HG02588 (cell line): ENCODE measurements at regions not wholly inside any gene's neighbourhood (a gene's known extent, or its start where the extent isn't known, plus 50 kb on each side); places are given as distances from the start of the nearest gene placed in this dataset.
"Not testable (repeated sequence)": the region's sequence is repeated elsewhere in the genome, so short reads cannot be mapped to it uniquely, and the experiment has no call there.

Experiments
- ATAC-seq: cut with Tn5 transposase; IDR thresholded peaks from one replicate; pipeline ENCODE4 v1.9.1; 2021; ENCODE audit warnings: mild to moderate bottlenecking, moderate library complexity; ENCODE audit not compliant: unreplicated experiment

- ATAC-seq = no peak
Observed at GRCh38 chr9:126165755-126166154, 160.9 kb upstream of the MVB12B start.

GRCh38 chr9:126166291-126166690 lies 160.3 kb upstream of the MVB12B start:
- no peak for ATAC-seq

DNA sequence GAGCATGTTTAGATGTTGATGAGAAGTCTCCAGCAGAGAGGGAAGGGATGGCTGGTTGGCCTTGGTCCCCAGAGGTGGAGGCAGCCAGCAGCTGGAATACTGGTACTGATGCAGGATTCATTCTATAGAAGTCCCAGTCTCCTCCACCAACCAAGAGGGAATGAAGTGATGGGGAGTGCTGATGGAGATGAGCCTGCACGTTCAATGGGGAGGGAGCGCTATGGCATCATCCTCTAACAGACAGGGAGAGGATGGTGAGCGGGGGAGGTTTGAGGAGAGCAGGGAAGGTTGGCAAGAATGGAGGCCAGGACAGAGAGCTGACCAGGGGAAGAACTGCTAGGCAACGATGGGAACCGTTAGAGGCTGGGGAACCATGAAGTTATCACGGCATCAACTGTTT lies 159.8 kb upstream of the MVB12B start:
- no peak for ATAC-seq

DNA sequence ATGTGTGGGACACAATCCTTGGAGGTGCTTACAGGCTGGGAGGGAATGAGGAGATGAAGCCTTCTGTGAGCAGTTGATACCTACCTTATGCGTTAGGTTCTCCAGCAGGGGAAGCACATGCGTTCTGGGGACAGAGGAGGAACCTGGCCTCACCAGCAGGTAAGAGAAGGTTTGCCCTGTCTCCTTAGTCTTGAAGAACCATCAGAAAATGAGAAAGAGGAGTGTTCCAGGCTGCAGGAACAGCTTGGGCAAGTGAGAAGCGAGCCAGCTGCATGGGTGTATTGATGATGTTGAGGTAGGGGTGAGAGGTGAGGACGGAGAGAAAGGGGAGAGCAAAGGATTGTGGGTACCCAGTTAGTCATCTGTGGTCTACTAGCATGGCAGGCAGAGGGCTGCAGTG lies 156.9 kb upstream of the MVB12B start:
- ATAC-seq = no peak

DNA sequence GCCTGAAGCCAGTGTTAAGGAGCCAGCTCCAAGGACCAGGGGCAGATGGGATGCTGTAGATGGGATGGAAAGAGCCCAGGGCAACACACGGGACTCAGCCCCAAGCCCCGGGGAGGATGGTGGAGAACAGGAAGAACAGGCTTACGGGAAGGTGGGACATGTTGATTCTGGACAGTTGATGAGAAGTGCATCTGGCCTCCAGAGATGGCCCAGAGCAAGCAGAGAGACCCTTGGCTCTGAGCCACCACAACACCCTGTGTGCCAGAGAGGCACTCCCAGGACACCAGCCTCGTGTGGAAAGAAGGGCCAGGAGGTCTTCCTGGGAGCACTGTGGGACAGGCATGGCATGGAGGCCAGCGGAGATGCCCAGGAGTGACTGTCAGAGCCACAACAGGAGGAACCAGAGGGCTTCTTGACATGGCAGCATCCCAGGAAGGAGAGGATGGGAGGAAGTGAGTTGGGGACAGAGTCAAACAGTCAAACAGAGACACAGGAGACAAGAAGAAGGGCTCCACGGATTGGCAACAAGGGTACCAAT lies 156.3 kb upstream of the MVB12B start:
- ATAC-seq = no peak

DNA sequence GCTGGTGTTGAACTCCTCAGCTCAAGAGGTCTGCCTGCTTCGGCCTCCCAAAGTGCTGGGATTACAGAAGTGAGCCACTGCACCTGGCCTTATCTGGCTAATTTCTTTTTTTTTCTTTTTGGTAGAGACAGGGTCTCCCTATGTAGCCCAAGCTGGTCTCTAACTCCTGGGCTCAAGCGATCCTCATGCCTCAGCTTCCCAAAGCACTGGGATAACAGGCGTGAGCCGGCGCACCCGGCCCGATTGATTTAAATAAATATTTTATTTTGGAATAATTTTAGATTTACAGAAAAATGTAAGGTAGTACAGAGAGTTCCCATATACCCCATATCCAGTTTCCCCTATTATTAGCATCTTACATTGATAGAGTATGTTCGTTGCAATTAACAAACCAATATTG lies 155.0 kb upstream of the MVB12B start:
- ATAC-seq = no peak

- ATAC-seq = no peak
Observed at GRCh38 chr9:126173401-126173800, 153.2 kb upstream of the MVB12B start.

GRCh38 chr9:126173929-126174328 lies 152.7 kb upstream of the MVB12B start:
- ATAC-seq = no peak

DNA sequence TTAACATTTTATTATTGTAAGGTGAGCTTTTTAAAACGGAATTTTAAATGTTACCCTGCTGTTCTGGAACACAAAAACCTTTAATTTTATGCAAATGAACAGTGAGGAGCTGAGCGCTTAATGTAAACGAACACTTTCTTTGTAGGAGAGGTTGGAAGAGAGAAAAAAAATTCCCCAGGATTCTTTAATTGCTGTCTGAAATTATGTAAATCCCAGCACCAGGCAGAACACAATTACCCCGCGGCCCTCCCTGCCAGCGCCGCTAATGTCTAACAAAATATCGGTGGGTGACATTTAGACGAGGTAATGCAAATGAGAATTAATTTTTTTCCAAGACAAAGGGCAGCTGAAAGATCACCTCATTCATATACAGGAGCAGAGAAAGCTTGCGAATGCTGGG lies 143.4 kb upstream of the MVB12B start:
- ATAC-seq = no peak

GRCh38 chr9:126190994-126191393 lies 135.6 kb upstream of the MVB12B start:
- ATAC-seq = not testable (repeated sequence)

- no peak for ATAC-seq
Observed at GRCh38 chr9:126198854-126199253, 127.8 kb upstream of the MVB12B start.

DNA sequence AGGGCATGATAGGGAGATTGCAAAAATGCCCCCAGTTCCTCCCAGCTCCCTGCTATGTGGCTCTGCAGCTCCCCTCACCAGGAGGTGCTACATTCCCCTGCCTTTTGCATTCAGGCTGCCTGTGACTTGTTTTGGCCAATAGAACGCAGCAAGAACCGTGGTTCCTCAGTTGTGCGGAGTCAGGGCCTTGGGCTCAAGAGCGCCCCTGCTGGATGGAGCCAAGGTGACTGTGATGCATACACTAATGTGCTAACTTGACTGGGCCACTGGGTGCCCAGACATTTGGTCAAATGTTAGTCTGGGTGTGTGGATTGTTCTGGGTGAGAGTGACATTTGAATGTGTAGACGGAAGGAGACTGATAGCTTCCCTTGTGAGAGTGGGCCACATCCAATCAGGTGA lies 123.3 kb upstream of the MVB12B start:
- ATAC-seq = no peak

DNA sequence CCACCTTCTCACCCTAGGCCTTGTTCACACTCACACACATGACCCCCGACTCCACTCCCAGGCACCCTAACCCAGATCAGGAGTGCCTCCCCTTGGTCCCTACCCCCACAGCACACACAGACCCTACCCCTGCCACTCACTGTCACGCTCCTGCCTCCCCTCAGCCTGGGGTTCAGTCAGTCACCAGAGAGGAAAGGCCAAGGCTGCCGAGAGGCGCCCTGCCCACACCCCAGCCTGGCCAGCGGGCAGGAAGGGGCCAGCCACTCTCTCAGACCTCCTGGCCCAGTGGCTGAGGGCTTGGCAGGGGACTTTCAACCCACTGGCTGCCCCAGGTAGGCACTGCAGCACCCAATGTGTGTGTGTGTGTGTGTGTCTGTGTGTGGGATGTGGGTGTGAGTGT lies 122.4 kb upstream of the MVB12B start:
- no peak for ATAC-seq

- no peak for ATAC-seq
Observed at GRCh38 chr9:126204708-126205225, 121.9 kb upstream of the MVB12B start.

GRCh38 chr9:126205265-126205664 lies 121.4 kb upstream of the MVB12B start:
- ATAC-seq = no peak

DNA sequence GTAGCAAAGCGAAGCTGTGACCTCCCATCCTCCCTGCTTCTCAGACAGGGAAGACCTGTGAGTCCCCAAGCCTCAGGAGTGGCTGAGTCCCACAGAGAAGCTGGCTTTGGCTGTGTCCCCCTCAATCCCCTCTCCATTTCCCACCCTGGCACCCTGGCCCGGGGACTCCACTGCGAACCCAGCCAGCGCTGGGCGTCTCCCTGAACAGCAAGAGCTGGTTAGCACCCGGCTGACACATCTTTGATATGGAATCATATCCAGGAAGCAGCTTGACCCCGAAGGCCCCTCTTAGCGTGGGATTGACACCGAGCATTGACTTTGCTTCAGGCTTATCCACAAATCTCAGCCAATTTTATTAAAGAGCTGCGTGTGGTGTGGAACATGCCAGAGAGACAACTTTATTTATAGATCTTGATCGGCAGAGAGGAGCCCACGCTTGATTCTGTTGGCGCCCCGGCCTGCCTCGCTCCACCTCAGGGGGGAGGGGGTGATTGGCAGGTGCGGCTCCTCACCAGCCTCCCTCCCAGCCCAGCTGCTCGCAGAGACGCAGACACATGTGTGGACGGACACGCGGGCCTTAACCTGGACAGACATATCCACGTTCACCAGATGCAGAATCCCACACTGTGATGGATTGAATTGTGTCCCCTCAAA lies 120.7 kb upstream of the MVB12B start:
- ATAC-seq = no peak

DNA sequence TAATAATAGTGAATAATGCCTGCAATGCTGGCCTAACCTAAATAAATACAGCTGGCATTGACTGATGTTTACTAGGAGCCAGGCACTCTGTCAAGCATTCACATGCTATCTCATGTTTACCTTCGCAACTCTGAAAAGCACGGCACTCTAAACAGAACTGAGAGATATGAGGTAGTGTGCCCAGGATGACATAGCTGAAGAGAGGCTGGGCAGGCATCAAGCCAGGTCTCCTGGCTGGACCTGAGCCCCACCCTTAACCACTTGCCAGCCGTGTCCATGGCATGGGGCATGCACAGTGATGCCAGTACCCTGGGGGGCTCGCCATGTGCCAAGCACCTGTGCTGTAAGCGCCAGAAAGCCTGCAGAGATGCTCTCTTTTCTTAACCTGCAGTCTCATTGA lies 119.4 kb upstream of the MVB12B start:
- no peak for ATAC-seq

GRCh38 chr9:126208216-126208758 lies 118.3 kb upstream of the MVB12B start:
- no peak for ATAC-seq

GRCh38 chr9:126211441-126212074 lies 115.1 kb upstream of the MVB12B start:
- no peak for ATAC-seq

DNA sequence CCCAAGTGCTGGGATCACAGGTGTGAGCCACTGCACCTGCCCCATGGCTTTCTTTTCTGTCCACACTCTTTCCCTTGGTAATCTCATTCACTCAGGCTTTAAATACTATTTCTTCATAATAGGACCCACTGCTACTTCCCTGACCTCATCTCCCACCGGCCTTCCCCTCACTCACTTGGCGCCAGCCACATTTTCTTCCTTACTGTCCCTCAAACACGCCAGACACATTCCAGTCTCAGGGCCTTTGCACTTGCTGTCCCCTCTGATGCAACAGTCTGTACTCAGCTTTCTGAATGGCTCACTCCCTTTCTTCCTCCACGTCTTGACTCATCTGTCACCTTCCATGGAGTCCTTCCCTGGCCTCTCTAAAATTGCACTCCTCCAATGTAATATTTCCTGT lies 111.1 kb upstream of the MVB12B start:
- no peak for ATAC-seq

- ATAC-seq = no peak
Observed at GRCh38 chr9:126216826-126217225, 109.8 kb upstream of the MVB12B start.

DNA sequence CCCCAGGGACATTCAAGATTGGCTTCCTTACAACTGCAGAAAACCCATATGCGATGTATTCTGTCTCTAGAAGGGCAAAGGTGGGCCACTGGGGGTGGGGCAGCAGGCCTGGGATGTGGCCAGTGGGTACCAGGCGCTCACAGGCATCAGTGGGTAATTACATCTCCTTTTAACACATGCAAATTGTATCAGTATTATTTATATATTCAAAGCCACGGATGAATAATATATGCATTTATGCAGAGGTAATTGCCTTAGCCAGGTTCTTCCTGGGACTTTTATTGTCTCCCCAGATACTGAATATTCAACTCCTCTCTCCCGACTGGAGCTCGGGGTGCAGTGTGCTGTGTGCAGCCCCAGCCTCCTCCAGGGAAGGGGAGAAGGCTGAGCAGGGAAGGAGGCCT lies 109.4 kb upstream of the MVB12B start:
- ATAC-seq = no peak
